Activated CD8-positive, alpha-beta memory T cell treated with anti-CD3 and anti-CD28 coated beads for 36 hours (primary cell): ENCODE measurements at regions not wholly inside any gene's neighbourhood (a gene's known extent, or its start where the extent isn't known, plus 50 kb on each side); places are given as distances from the start of the nearest gene placed in this dataset.
"Not testable (repeated sequence)": the region's sequence is repeated elsewhere in the genome, so short reads cannot be mapped to it uniquely, and the experiment has no call there.

Experiments
- CTCF ChIA-PET: fragments of 350-600 bp; sonication (Branson Sonifier 250); formaldehyde crosslinking; loops from one replicate; lab custom pipeline; 2021; ENCODE audit warnings: antibody characterized with exemption; lab: Charles Lee
- POLR2A ChIA-PET: fragments of 350-600 bp; sonication (Branson Sonifier 250); formaldehyde crosslinking; loops from one replicate; lab custom pipeline; 2021; ENCODE audit warnings: antibody characterized with exemption; lab: Charles Lee

GRCh38 chr1:164163289-164163849, 395.6 kb upstream of the PBX1 start:
- POLR2A ChIA-PET: no interaction called here
- CTCF ChIA-PET: no interaction called here

GRCh38 chr1:164165466-164165865, 393.5 kb upstream of the PBX1 start:
- POLR2A ChIA-PET: no interaction called here

GRCh38 chr1:164166454-164166853, 392.5 kb upstream of the PBX1 start:
- CTCF ChIA-PET, POLR2A ChIA-PET: not testable (repeated sequence)

More at GRCh38 chr1:164165466-164165865, 393.5 kb upstream of the PBX1 start:
- CTCF ChIA-PET: no interaction called here

GRCh38 chr1:164177118-164177517, 381.9 kb upstream of the PBX1 start:
- ChIA-PET POLR2A (no interaction called here), CTCF (no interaction called here)

GRCh38 chr1:164180824-164181223, 378.2 kb upstream of the PBX1 start:
- ChIA-PET POLR2A (no interaction called here), CTCF (no interaction called here)

- CTCF ChIA-PET: no interaction called here
- POLR2A ChIA-PET: no interaction called here
These were observed 374.9 kb upstream of the PBX1 start for GRCh38 chr1:164183854-164184635.

- ChIA-PET POLR2A (no interaction called here), CTCF (no interaction called here)
These were observed 372.1 kb upstream of the PBX1 start for GRCh38 chr1:164186881-164187280.

GRCh38 chr1:164188497-164188896, 370.5 kb upstream of the PBX1 start:
- CTCF ChIA-PET: no interaction called here

GRCh38 chr1:164191191-164191590, 367.8 kb upstream of the PBX1 start:
- ChIA-PET CTCF (no interaction called here), POLR2A (no interaction called here)

More at GRCh38 chr1:164188497-164188896, 370.5 kb upstream of the PBX1 start:
- POLR2A ChIA-PET: no interaction called here

GRCh38 chr1:164210211-164210739, 348.7 kb upstream of the PBX1 start:
- CTCF ChIA-PET: no interaction called here
- POLR2A ChIA-PET: no interaction called here

GRCh38 chr1:164223378-164223777, 335.6 kb upstream of the PBX1 start:
- ChIA-PET POLR2A (no interaction called here), CTCF (no interaction called here)

GRCh38 chr1:164225011-164225410, 334.0 kb upstream of the PBX1 start:
- ChIA-PET POLR2A (no interaction called here), CTCF (no interaction called here)

- CTCF ChIA-PET: no interaction called here
- POLR2A ChIA-PET: no interaction called here
These were observed 332.0 kb upstream of the PBX1 start for GRCh38 chr1:164226977-164227376.

- POLR2A ChIA-PET: no interaction called here
- CTCF ChIA-PET: no interaction called here
These were observed 330.1 kb upstream of the PBX1 start for GRCh38 chr1:164228928-164229327.

GRCh38 chr1:164233149-164233548, 325.8 kb upstream of the PBX1 start:
- CTCF ChIA-PET: no interaction called here
- POLR2A ChIA-PET: no interaction called here

GRCh38 chr1:164240081-164240480, 318.9 kb upstream of the PBX1 start:
- ChIA-PET CTCF (no interaction called here), POLR2A (no interaction called here)

GRCh38 chr1:164250365-164250764, 308.6 kb upstream of the PBX1 start:
- ChIA-PET POLR2A (no interaction called here), CTCF (no interaction called here)

GRCh38 chr1:164256456-164256855, 302.5 kb upstream of the PBX1 start:
- CTCF ChIA-PET: no interaction called here
- POLR2A ChIA-PET: no interaction called here

GRCh38 chr1:164261691-164262240, 297.2 kb upstream of the PBX1 start:
- POLR2A ChIA-PET: no interaction called here
- CTCF ChIA-PET: no interaction called here

GRCh38 chr1:164263540-164263939, 295.4 kb upstream of the PBX1 start:
- POLR2A ChIA-PET: no interaction called here
- CTCF ChIA-PET: no interaction called here

- ChIA-PET POLR2A (no interaction called here), CTCF (no interaction called here)
These were observed 293.8 kb upstream of the PBX1 start for GRCh38 chr1:164265232-164265631.
